WTC11 (cell line): ENCODE measurements at regions not wholly inside any gene's neighbourhood (a gene's known extent, or its start where the extent isn't known, plus 50 kb on each side); places are given as distances from the start of the nearest gene placed in this dataset.

Experiments
- ATF2 ChIP-seq: sonication (generic); formaldehyde crosslinking; IDR thresholded peaks from 2 replicates; pipeline ENCODE4 v1.8.1; 2022; ENCODE audit warnings: low read depth, missing genetic modification reagents, borderline replicate concordance
- ATF3 ChIP-seq: sonication (generic); formaldehyde crosslinking; conservative IDR thresholded peaks from 2 replicates; pipeline ENCODE4 v1.8.1; 2022; ENCODE audit warnings: mild to moderate bottlenecking, missing genetic modification reagents
- CREB1 ChIP-seq: sonication (generic); formaldehyde crosslinking; IDR thresholded peaks from 2 replicates; pipeline ENCODE4 v1.8.0; 2023; ENCODE audit warnings: mild to moderate bottlenecking, missing genetic modification reagents
- CTCF ChIP-seq: fragments of 200-600 bp; IDR thresholded peaks from 2 replicates; pipeline ENCODE4 v1.8.0; 2022; ENCODE audit warnings: antibody characterized with exemption
- E2F1 ChIP-seq: sonication (generic); formaldehyde crosslinking; IDR thresholded peaks from 2 replicates; pipeline ENCODE4 v1.8.0; 2022; ENCODE audit warnings: mild to moderate bottlenecking, missing genetic modification reagents
- HMGXB4 ChIP-seq: sonication (generic); formaldehyde crosslinking; IDR thresholded peaks from 2 replicates; pipeline ENCODE4 v1.8.1; 2023; ENCODE audit warnings: mild to moderate bottlenecking, moderate library complexity, missing genetic modification reagents
- MAX ChIP-seq: sonication (generic); formaldehyde crosslinking; IDR thresholded peaks from 2 replicates; pipeline ENCODE4 v1.8.0; 2022; ENCODE audit warnings: mild to moderate bottlenecking, missing genetic modification reagents
- NFYB ChIP-seq: sonication (generic); formaldehyde crosslinking; conservative IDR thresholded peaks from 2 replicates; pipeline ENCODE4 v1.8.0; 2022; ENCODE audit warnings: low read depth, missing genetic modification reagents
- RELA ChIP-seq: sonication (generic); formaldehyde crosslinking; IDR thresholded peaks from 2 replicates; pipeline ENCODE4 v1.8.1; 2022; ENCODE audit warnings: missing genetic modification reagents, mild to moderate bottlenecking, borderline replicate concordance
- SMAD4 ChIP-seq: sonication (generic); formaldehyde crosslinking; IDR thresholded peaks from 2 replicates; pipeline ENCODE4 v1.8.0; 2022; ENCODE audit warnings: mild to moderate bottlenecking, missing genetic modification reagents
- SP1 ChIP-seq: sonication (generic); formaldehyde crosslinking; conservative IDR thresholded peaks from 2 replicates; pipeline ENCODE4 v1.8.1; 2022; ENCODE audit warnings: missing genetic modification reagents
- TP53 ChIP-seq: sonication (generic); formaldehyde crosslinking; IDR thresholded peaks from 2 replicates; pipeline ENCODE4 v1.8.1; 2023; ENCODE audit warnings: mild to moderate bottlenecking, missing genetic modification reagents

GRCh38 chr7:159253657-159254056 is 109.0 kb upstream of the VIPR2 start:
- TF ChIP-seq ATF3 (CRISPR knock-in tag) (no peak), MAX (CRISPR knock-in tag) (no peak), HMGXB4 (CRISPR knock-in tag) (no peak), NFYB (CRISPR knock-in tag) (no peak), ATF2 (CRISPR knock-in tag) (no peak), CTCF (no peak), SP1 (no peak), RELA (no peak), E2F1 (CRISPR knock-in tag) (no peak), SMAD4 (CRISPR knock-in tag) (no peak), CREB1 (CRISPR knock-in tag) (no peak), TP53 (CRISPR knock-in tag) (no peak)
